Suppressor macrophage treated with lipopolysaccharide for 4 hours (primary cell): ENCODE measurements at regions not wholly inside any gene's neighbourhood (a gene's known extent, or its start where the extent isn't known, plus 50 kb on each side); places are given as distances from the start of the nearest gene placed in this dataset.

Source experiments
- DNase-seq: peaks from one replicate; pipeline ENCODE4 v3.0.0-alpha.2; 2020

DNA sequence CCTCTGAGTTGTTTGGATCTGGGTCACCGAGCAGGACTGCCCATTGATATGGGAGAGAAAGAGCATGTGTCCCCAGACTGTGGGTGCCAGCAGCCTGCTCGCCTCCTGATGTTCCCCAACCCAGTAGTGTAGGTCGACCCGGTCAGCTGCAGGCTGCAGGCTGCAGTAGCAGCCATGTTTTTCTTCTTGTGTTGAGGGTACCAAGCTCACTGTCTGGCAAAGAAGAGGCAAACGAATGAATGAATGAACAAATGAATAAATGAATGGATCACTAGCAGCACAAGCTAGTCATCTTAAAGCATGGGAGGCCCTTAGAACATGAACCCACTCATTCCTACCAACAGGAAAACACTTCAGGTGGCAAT, 293.2 kb downstream of the SOX9 start:
- DNase-seq = no peak

DNA sequence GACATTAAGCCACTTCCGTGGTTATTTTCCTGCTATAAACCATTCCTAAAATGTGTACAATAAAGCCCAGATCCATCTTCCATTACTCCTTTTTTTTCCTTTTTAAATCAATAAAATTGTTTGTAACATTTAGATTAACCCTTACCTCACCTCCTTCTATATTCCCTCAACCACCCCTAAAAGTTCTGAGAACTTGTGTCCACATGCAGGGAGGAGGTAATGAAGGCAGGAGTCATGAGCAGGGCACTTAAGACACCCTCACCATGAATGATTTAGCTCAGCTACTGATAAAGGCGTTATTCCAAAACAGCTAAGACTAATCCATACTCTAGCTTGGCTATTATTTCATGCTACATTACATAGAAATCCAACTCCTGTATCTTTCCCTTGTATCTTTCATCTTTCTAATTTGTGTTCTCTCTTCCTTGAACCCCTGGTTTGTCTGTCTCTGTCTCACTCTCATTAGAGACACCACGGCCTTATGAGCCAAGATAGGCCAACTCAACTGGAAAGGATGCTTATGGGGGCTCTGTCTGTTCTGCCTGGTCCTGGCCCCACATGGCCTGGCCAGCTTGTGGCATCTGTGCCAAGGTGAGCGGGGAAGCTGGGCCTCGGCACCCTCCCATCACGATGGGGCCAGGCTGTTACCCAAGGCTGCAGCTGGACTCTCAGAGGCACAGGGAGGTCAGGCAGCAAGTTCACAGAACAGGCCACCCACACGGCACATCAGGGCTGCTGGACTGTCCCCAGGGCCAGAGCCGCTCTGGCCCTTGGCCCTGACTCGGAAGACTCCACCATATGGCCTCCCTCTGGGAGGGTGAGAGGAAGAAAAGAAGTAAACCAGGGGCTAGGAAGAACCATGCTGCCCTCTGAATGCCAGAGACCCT, 294.4 kb downstream of the SOX9 start:
- DNase-seq = no peak

- no peak for DNase-seq
Observed at GRCh38 chr17:72416054-72416675, 295.3 kb downstream of the SOX9 start.

GRCh38 chr17:72416905-72417304, 296.1 kb downstream of the SOX9 start:
- DNase-seq = no peak

GRCh38 chr17:72417627-72418026, 296.8 kb downstream of the SOX9 start:
- no peak for DNase-seq

DNA sequence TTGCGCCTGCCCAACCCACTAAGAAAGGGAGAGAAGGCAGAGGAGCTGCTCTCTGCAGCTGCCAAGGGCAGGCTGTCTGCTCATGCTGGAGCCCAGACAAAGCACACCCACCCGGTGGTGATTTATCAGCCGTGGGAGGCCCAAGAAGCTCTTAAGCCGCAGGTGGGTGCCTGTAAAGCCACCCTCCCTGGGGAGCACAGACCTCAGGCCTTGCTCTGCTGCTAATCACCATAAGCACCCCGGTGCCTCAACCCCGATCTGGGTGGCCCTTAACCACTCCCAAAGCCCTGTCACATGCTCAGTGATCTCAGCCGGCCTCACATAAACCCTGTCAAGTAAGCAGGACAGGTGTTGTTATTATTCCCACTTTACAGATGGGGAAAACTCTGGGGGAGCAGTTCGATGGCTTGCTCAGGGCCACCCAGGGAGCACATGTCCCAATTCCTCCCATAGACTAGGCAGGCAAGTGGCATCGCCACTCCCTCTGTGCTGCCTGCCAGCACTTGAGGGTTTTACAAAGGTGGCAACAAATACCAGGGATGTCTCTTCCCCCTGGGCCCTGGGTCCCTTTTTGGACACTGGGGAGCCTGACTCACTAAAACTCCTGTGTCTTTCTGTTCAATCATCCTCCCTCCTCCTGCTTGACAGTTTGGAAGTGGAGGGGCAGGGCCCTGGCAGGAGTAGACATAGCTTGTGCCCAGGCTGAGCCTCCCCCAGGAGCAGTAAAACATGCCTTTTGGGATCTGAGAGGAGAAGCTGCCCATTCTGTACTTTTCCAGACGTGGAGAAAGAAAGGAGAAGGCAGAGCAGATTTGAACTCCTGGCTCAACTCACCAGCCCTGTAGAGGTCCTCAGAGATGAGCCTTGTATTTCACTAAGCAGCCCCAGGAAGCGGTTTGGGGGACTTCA, 299.3 kb downstream of the SOX9 start:
- no peak for DNase-seq

DNA sequence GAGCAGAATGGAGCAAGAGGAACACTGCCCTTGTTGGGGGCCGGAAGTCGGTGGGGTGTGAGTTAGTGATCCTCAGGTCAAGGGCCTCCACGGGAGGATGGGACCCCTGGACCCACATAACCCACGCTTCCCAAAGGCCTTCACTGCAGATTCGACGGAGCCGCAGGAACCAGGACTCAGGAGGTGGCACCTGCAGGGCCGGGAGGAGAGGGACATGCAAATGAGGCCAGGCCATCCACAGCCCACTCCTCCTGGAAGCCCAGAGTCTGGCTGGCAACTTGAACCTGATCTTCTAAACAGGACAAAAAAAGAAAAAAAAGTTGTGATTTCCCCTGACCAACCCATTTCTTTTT, 299.9 kb downstream of the SOX9 start:
- no peak for DNase-seq

GRCh38 chr17:72421128-72422092, 300.6 kb downstream of the SOX9 start:
- DNase-seq = no peak

DNA sequence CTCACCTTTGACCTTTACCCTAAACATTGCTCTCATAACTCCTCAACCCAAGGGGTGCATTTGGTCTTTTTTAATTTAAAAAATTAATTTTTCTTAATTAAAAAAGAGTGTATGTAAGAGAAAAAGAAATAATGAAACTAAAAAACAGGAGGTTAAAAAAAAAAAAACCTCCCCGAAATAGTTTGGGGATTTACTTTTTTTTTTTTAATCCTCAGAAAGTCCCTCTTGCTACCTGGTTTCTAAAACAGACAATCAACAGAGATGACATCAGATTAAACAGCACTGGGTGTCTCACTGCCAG, 301.3 kb downstream of the SOX9 start:
- no peak for DNase-seq

DNA sequence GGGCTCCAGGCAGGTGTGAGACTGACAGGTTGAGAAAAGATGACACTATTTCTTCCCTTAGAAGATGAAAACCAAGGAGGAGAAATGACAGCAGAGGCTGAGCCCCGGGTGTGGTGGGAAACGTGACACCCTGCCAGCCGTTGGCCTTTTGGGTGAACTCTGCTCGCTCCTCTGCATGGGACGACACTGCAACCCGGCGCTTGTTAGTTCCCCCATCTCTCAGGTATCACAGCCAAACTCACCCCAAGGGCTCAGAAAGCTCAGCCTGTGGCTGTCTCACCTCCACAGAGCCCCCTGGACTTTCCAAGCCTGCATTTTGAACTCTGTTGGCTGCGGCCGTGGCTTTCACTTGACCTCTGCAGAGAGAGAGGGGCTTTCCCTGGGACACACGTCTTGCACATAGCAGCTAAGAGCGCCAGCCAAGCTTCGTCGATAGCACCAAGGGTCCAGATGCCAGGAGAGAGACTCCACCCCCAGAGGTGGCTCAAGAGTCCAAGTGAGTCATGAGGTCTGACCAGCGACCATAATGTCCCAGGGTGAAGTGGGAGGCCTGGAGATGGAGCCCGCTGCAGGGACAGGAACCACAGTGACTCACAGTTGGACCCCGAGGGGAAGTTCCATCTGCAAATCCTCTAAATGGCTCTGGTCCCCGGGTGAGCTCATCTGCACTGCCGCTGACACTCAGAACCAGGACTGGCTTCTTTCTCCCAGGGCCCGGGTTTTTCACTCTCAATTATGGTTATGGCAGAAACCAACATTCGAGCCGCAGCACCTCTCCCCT, 301.9 kb downstream of the SOX9 start:
- no peak for DNase-seq

DNA sequence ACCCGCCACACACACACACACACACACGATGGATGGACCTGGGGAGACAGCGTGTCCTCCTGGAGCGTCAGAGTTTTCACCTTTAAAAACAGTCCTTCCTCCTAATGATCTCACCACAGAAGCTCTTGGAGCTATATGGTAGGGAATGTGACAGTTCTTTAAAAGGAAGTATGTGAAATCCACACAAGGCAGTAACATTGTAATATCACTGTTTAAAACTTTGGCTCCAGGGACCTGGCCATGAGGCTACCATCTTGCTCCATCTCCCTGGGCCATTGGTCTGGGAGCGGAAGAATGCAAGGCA, 302.4 kb downstream of the SOX9 start:
- no peak for DNase-seq

GRCh38 chr17:72423718-72424117, 302.9 kb downstream of the SOX9 start:
- no peak for DNase-seq

GRCh38 chr17:72424505-72425117, 303.8 kb downstream of the SOX9 start:
- DNase-seq = no peak

DNA sequence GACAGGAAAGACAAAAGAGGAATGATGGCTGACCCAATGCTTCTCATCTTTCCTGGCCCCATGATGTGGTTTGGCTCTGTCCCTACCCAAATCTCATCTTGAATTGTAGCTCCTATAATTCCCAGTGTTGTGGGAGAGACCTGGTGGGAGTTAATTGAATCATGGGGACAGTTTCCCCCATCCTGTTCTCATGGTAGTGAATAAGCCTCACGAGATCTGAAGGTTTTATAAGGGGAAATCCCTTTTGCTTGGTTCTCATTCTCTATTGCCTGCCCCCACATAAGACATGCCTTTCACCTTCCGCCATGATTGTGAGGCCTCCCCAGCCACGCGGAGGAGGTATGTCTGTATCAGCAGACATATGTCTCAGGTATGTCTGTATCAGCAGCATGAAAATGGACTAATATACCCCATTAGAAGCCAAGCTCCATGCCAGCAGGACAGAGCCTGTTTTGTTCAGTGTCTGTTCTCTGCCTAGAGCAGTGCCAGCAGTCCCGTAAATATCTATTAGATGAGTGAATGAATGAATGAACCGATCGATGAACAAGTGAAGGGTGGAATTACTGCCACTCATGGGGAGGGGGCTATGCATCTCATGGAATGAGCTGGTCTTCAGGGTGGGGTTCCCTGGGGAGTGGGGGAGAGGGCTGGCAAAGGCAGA, 304.4 kb downstream of the SOX9 start:
- no peak for DNase-seq

DNA sequence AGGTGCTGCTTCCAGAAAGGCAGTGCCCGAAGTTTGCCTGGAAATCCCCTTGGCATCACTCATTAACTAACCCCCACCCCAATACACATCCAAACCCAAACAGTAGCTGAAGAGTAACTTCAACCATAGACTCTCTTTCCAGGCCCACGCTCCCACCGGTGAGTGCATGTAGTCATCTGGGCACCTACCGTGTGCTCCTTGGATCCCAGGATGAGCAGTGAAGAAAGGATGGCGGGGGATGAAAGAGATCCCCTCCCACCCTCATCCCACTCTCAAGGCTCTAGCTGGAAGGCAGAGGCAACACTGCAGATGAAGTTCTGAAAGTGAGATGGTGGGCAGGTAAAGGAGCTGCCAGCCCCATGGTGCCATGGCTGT, 305.0 kb downstream of the SOX9 start:
- DNase-seq = no peak

DNA sequence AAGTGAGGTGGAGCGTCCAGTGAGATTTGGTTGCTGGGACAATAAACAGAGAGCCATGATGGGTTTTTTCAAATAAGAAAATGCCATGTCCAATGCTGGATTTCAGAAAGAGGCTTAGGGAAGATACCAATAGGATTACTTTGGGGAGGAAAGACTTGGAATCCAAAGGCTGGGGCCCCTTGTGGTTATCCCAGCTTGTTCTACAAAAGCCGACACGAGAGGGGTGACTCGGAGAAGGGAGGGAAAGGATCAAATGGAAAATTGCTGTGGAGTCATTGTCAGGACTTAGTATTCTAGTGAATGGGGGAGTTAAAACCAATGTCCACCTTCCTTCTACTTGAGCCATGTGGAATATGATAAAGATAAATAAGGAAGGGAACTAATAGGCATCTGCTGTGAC, 305.5 kb downstream of the SOX9 start:
- DNase-seq = no peak

DNA sequence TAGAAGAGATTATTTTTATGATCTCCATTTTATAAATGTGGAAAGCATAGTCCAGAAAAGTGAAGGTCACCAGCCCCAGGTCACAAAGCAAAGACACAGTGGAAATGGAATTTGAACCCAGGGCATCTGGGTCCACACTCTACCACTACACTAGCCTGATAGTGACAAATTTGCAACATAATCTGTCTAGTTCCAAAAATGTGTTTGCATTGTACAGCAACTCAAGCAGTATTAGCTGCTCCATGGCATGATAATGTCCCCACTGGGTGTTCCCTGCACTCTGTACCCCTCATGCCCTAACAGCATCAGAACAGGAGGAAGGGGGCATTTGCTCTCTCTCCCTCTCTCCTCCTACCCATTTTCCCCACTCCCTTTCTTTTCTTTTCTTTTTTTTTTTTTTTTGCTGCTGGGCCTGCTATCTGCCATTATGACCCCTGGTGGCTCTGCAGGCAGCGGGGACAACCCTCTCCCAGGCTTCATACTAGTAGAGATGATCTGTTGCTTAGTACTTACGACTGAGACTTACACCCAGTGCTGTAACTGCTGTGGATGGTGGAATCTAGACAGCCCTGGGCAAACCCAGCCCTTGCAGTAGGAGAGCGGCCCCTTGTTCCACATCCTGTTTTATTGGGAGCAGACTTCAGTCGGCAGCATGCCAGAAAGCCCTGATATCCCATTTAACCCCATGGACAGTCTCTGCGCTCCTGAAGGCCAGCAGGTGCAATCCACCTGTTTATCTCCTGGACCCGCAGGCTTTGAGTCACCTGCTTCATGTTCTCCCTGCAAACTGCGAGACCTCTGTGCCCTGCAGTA, 306.3 kb downstream of the SOX9 start:
- no peak for DNase-seq

DNA sequence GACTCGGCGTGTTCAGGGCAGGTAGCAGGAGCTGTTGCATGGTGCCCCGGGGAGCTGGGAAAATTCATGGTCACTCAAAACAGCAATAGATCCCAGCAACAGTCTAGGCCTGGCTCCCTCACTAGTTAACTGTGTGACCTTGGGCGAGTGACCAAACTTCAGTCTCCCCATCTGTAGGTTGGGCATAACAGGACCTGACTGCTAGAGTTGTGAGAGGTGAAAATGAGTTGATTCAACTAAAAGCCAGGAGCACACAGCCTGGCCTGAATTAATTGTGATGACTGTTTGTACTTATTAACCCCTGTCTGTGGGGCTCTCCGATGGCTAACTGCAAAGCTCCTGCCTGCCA, 306.9 kb downstream of the SOX9 start:
- DNase-seq = no peak

GRCh38 chr17:72429066-72429638, 308.3 kb downstream of the SOX9 start:
- no peak for DNase-seq
